ENCODE measurements at regions not wholly inside any gene's neighbourhood (a gene's known extent, or its start where the extent isn't known, plus 50 kb on each side); places are given as distances from the start of the nearest gene placed in this dataset.

DNA sequence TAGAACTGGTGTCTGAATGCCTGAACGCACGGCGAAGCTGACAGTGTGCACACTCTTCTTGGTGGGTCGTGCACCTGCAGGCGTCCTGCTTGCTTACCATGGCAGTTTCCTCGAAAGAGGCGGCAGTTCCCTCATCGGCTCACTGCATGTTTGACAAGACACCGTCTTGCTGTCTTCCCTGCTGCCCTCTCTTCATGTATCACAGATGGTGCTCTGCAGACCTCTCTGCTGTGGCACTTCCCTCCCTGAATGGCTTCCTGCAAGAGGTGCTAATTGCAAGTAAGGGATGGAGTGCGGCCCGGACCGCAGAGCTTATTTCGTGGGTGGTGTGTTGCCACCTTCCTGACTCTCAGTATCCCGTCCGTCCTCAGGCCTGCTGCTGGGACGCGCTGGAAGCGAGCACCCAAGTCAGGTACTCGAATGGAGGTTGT is 156.7 kb upstream of the RTL1 start:
- Mint-ChIP-seq H3K27ac (no peak overlapping the region), H3K4me3 (no peak overlapping the region), H3K27me3 (ENCODE audit: low read depth in 2 of 2) (peaks cover 3 to 15% of the 10 kb centered on the region in 2 donors), H3K36me3 (no peaks in the 10 kb centered on the region), H3K4me1 (no peaks in the 10 kb centered on the region), H3K9me3 (no peaks in the 10 kb centered on the region)
- no peaks in the 10 kb centered on the region for H3K36me3 ChIP-seq (ENCODE audit: control insufficient read depth, insufficient read depth, low read length)
- TF ChIP-seq, protein P1, sequence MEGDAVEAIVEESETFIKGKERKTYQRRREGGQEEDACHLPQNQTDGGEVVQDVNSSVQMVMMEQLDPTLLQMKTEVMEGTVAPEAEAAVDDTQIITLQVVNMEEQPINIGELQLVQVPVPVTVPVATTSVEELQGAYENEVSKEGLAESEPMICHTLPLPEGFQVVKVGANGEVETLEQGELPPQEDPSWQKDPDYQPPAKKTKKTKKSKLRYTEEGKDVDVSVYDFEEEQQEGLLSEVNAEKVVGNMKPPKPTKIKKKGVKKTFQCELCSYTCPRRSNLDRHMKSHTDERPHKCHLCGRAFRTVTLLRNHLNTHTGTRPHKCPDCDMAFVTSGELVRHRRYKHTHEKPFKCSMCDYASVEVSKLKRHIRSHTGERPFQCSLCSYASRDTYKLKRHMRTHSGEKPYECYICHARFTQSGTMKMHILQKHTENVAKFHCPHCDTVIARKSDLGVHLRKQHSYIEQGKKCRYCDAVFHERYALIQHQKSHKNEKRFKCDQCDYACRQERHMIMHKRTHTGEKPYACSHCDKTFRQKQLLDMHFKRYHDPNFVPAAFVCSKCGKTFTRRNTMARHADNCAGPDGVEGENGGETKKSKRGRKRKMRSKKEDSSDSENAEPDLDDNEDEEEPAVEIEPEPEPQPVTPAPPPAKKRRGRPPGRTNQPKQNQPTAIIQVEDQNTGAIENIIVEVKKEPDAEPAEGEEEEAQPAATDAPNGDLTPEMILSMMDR (IDR thresholded peaks at IDR 0.05), result no peak
- no peaks in the 10 kb centered on the region for H3K9me3 ChIP-seq (ENCODE audit: control insufficient read depth, insufficient read depth, low read length)
- DNase-seq (no peak), ATAC-seq (no peak)
- H3K27me3 ChIP-seq (ENCODE audit: control insufficient read depth, insufficient read depth, low read length), result no peaks in the 10 kb centered on the region
- H3K4me3 ChIP-seq (ENCODE audit: low read length), result no peak overlapping the region
- no peaks in the 10 kb centered on the region for H3K4me1 ChIP-seq (ENCODE audit: control insufficient read depth, insufficient read depth, low read length)
- WGBS (ENCODE audit: insufficient coverage), result 95% methylated on average over 19 of the region's 19 CpGs
- intact Hi-C loops (cut with micrococcal nuclease), result no loop called here
- no peak overlapping the region for H3K27ac ChIP-seq (ENCODE audit: low read length)

- no peaks in the 10 kb centered on the region for H3K36me3 Mint-ChIP-seq
- Histone ChIP-seq H3K4me3 (ENCODE audit: low read length) (no peak overlapping the region), H3K36me3 (ENCODE audit: control insufficient read depth, insufficient read depth, low read length) (no peaks in the 10 kb centered on the region), H3K4me1 (ENCODE audit: control insufficient read depth, insufficient read depth, low read length) (no peaks in the 10 kb centered on the region), H3K27me3 (ENCODE audit: control insufficient read depth, insufficient read depth, low read length) (no peaks in the 10 kb centered on the region), H3K9me3 (ENCODE audit: control insufficient read depth, insufficient read depth, low read length) (no peaks in the 10 kb centered on the region), H3K27ac (ENCODE audit: low read length) (no peak overlapping the region)
- H3K27ac Mint-ChIP-seq, result no peak overlapping the region
- H3K27me3 Mint-ChIP-seq (ENCODE audit: low read depth in 2 of 2), result peaks cover 3 to 15% of the 10 kb centered on the region in 2 donors
- H3K9me3 Mint-ChIP-seq, result no peaks in the 10 kb centered on the region
- TF ChIP-seq, protein P1 (IDR thresholded peaks at IDR 0.05), result no peak
- DNase-seq (no peak), ATAC-seq (no peak)
- H3K4me1 Mint-ChIP-seq, result no peaks in the 10 kb centered on the region
- 89% methylated on average over 18 of the region's 18 CpGs for WGBS (ENCODE audit: insufficient coverage)
- intact Hi-C loops (cut with micrococcal nuclease), result no loop called here
- no peak overlapping the region for H3K4me3 Mint-ChIP-seq
Measured at GRCh38 chr14:101061411-101062064, 158.0 kb upstream of the RTL1 start.

- H3K4me3 ChIP-seq (ENCODE audit: low read length), result no peak overlapping the region
- H3K36me3 Mint-ChIP-seq, result no peaks in the 10 kb centered on the region
- H3K27me3 ChIP-seq (ENCODE audit: control insufficient read depth, insufficient read depth, low read length), result no peaks in the 10 kb centered on the region
- no peaks in the 10 kb centered on the region for H3K9me3 ChIP-seq (ENCODE audit: control insufficient read depth, insufficient read depth, low read length)
- intact Hi-C loops (cut with micrococcal nuclease), result no loop called here
- no peak for ATAC-seq
- no peak for DNase-seq
- no peaks in the 10 kb centered on the region for H3K36me3 ChIP-seq (ENCODE audit: control insufficient read depth, insufficient read depth, low read length)
- no peaks in the 10 kb centered on the region for H3K4me1 Mint-ChIP-seq
- H3K27ac Mint-ChIP-seq, result no peak overlapping the region
- no peaks in the 10 kb centered on the region for H3K9me3 Mint-ChIP-seq
- TF ChIP-seq, protein P1 (IDR thresholded peaks at IDR 0.05), result no peak
- H3K27ac ChIP-seq (ENCODE audit: low read length), result no peak overlapping the region
- 94% methylated on average over 19 of the region's 19 CpGs for WGBS (ENCODE audit: insufficient coverage)
- H3K27me3 Mint-ChIP-seq (ENCODE audit: low read depth in 2 of 2), result peaks cover 3 to 15% of the 10 kb centered on the region in 2 donors
- H3K4me3 Mint-ChIP-seq, result no peak overlapping the region
- H3K4me1 ChIP-seq (ENCODE audit: control insufficient read depth, insufficient read depth, low read length), result no peaks in the 10 kb centered on the region
Measured at GRCh38 chr14:101062065-101062450, 158.5 kb upstream of the RTL1 start.

GRCh38 chr14:101062601-101063000 is 159.1 kb upstream of the RTL1 start:
- WGBS (ENCODE audit: insufficient coverage), result 94% methylated on average over 7 of the region's 7 CpGs
- ATAC-seq, result no peak
- peaks cover 3 to 15% of the 10 kb centered on the region in 2 donors for H3K27me3 Mint-ChIP-seq (ENCODE audit: low read depth in 2 of 2)
- no peaks in the 10 kb centered on the region for H3K4me1 ChIP-seq (ENCODE audit: control insufficient read depth, insufficient read depth, low read length)
- TF ChIP-seq, protein P1 (IDR thresholded peaks at IDR 0.05), result no peak
- H3K27ac ChIP-seq (ENCODE audit: low read length), result no peak overlapping the region
- no peaks in the 10 kb centered on the region for H3K36me3 Mint-ChIP-seq
- H3K9me3 ChIP-seq (ENCODE audit: control insufficient read depth, insufficient read depth, low read length), result no peaks in the 10 kb centered on the region
- no peaks in the 10 kb centered on the region for H3K4me1 Mint-ChIP-seq
- no peaks in the 10 kb centered on the region for H3K27me3 ChIP-seq (ENCODE audit: control insufficient read depth, insufficient read depth, low read length)
- no peaks in the 10 kb centered on the region for H3K9me3 Mint-ChIP-seq
- DNase-seq, result no peak
- H3K4me3 ChIP-seq (ENCODE audit: low read length), result no peak overlapping the region
- intact Hi-C loops (cut with micrococcal nuclease), result no loop called here
- no peak overlapping the region for H3K4me3 Mint-ChIP-seq
- H3K36me3 ChIP-seq (ENCODE audit: control insufficient read depth, insufficient read depth, low read length), result no peaks in the 10 kb centered on the region
- no peak overlapping the region for H3K27ac Mint-ChIP-seq
